HG03103 (cell line): ENCODE measurements at regions not wholly inside any gene's neighbourhood (a gene's known extent, or its start where the extent isn't known, plus 50 kb on each side); places are given as distances from the start of the nearest gene placed in this dataset.

Experiments used
- ATAC-seq: cut with Tn5 transposase; IDR thresholded peaks from one replicate; pipeline ENCODE4 v1.9.1; 2021; ENCODE audit warnings: low read depth; ENCODE audit not compliant: unreplicated experiment

DNA sequence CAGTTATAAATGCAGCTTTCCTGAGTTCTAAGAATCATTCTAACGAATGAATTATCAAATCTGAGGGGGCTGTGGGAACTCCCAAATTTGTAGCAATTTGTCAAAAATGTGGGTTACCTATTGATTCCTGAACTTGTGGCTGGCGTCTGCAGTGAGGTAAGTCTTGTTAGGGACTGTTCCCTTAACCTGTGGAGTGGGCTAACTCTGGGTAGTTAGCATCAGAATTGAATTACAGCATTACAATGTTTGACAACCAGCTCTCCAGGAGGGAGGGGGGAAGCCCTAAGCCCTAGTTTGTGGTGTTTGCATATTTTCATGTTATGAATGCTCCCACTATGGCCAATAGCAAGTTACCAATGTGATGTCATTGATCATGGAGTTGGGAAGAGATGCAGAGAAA is 65.9 kb upstream of the STT3B start:
- no peak for ATAC-seq

DNA sequence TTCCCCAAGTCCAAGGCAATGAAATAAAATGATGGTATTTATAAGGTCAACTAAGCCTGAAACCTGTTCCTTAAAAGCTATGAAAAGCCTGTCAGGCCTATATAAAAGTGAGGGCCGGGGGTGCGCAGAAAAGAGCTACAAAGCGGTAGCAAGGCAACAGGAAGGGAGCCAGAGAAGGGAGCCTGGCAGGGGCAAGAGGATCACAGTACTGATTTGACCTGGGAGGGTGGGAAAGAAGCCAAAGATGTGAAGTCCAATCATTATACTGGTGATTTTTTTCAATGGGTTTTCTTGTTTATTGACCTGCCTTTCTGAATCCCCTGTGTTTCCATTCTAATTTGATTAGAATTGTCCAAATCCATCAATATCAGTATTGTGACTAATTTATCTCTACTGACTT is 64.3 kb upstream of the STT3B start:
- no peak for ATAC-seq

DNA sequence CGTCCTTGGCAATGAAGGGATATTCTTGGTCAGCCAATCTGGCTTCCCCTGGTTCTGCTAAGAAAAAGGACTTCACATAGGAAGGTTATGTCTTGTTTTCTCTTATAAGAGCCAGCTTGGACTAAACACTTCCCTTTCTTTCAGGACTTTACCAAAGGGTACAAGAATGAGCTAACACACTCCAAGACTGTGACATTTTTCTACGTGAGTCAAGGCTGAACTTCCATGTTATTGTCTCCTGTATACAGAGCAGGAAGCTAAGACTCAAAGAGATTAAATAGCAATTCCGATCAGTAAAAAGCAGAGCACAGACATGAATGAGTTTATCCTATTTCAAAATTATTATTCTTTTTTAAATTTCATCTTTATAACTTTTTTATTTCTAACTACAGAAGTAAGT is 63.3 kb upstream of the STT3B start:
- ATAC-seq = no peak

GRCh38 chr3:31472479-31473390 is 60.0 kb upstream of the STT3B start:
- ATAC-seq = no peak

GRCh38 chr3:31476209-31476608 is 56.5 kb upstream of the STT3B start:
- no peak for ATAC-seq

- ATAC-seq = no peak
Measured at GRCh38 chr3:31479431-31479830, 53.3 kb upstream of the STT3B start.

DNA sequence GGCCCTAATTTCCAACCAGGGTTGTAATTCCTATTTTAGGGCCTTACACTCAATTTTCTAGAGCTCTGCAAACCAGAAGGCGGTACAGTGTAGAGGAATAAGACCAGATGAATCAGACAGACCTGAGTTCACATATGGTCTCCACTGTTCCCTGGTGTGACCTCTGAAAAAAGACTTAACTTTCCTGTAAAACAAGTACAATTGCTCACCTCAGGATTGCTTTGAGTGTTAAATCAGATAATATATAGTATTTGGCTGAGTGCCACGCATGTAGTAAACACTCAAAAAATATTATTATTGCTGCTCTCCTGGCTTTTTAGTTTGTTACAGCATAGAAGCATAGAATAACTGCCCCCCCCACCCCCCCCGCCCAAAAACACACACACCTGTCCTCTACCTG is 51.0 kb upstream of the STT3B start:
- ATAC-seq = no peak

DNA sequence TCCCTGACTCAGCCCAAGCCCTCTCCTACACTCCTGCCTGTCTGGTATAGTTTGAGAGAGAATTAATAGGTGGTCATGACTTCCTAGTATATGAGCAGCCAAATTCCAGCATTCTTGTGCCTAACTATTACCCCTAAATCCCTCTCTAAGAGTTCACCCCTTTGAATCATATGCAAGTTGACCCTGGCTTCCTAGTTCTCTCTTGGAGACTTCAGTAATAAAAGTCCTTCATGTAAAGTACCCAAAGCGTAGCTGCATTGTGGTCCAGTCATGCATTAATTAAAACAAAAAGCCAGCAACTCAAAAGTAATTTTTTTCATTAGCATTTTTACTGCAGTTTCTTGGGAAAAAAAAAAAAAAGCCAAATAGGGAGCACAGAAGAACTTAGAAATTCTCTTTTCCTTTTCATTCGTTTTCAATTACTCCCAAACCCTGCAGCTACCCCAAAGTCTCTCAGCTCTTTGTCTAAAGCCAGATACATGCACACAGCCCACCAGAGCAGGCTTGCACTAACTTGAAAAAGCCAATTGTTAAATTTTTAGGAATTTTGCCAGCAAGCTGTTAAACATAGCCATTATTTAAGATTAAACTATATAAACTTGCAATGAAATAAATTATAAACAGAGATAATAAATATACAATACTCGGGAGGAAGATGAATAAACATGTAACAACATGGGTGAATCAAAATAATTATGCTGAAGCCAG is 50.1 kb upstream of the STT3B start:
- ATAC-seq = no peak
